Tibial nerve (tissue), 4 donors: ENCODE measurements at regions not wholly inside any gene's neighbourhood (a gene's known extent, or its start where the extent isn't known, plus 50 kb on each side); places are given as distances from the start of the nearest gene placed in this dataset.

Experiments used
- DNase-seq, 2 donors: peaks; one replicate each; pipeline ENCODE4 v3.0.0-alpha.2; 2019; ENCODE audit warnings: low spot score in 2 of 2
- H3K27ac ChIP-seq, 4 donors: fragments of 200-600 bp; sonication (generic) in 3 of 4; one replicate each; pipeline ENCODE4 v1.5.1; 2017 to 2019; ENCODE audit warnings: mild to moderate bottlenecking in 1 of 4
- H3K27me3 ChIP-seq, 2 donors: fragments of 200-600 bp; sonication (generic) in 1 of 2; one replicate each; pipeline versions ENCODE4 v1.5.1 to v1.6.0; 2017 to 2019
- H3K36me3 ChIP-seq, 3 donors: fragments of 200-600 bp; sonication (generic); one replicate each; pipeline ENCODE4 v1.5.1; 2018 to 2019
- H3K4me1 ChIP-seq, 4 donors: fragments of 200-600 bp; sonication (generic) in 3 of 4; one replicate each; pipeline ENCODE4 v1.5.1; 2017 to 2019
- H3K4me3 ChIP-seq, 4 donors: fragments of 200-600 bp; sonication (generic) in 3 of 4; one replicate each; pipeline ENCODE4 v1.5.1; 2017 to 2019; ENCODE audit warnings: mild to moderate bottlenecking in 1 of 4, moderate library complexity in 1 of 4
- H3K9me3 ChIP-seq, 4 donors: fragments of 200-600 bp; sonication (generic) in 3 of 4; one replicate each; pipeline ENCODE4 v1.5.1; 2017 to 2019
- CTCF ChIP-seq, 5 experiments: fragments of 200-600 bp in 3 of 5; fragments of 450-650 bp in 2 of 5; sonication (generic) in 3 of 5; IDR thresholded peaks; one replicate each; pipeline ENCODE4 v1.5.1; 2016 to 2019; ENCODE audit warnings: antibody characterized with exemption in 5 of 5, mild to moderate bottlenecking in 3 of 5, moderate library complexity in 2 of 5
- EP300 ChIP-seq, 2 donors: sonication (generic); formaldehyde crosslinking; IDR thresholded peaks; one replicate each; pipeline ENCODE4 v1.6.1; 2017; ENCODE audit warnings: antibody characterized with exemption in 2 of 2, mild to moderate bottlenecking in 1 of 2
- POLR2A ChIP-seq, 2 donors: fragments of 450-650 bp; IDR thresholded peaks; one replicate each; pipeline ENCODE4 v1.6.1; 2017; ENCODE audit warnings: antibody characterized with exemption in 2 of 2, mild to moderate bottlenecking in 2 of 2, moderate library complexity in 2 of 2
- WGBS, 2 donors: methylation state at CpG; one replicate each; pipeline ENCODE4 v1.1.5; 2018; 5-methylcytosine and 5-hydroxymethylcytosine counted together

GRCh38 chr10:75295868-75296441, 60.2 kb upstream of the COMTD1 start:
- Histone ChIP-seq H3K27me3 (no peaks in the 10 kb centered on the region), H3K4me1 (peaks cover 0 to 20% (median 8%) of the 10 kb centered on the region in 4 donors), H3K27ac (peak overlapping the region; percentile 87 to 94 (median 88)), H3K36me3 (no peaks in the 10 kb centered on the region), H3K9me3 (peaks cover 0 to 5% (median 0%) of the 10 kb centered on the region in 4 donors), H3K4me3 (peak overlapping the region in 3 of 4 donors; percentile 39 to 69 (median 56))
- DNase-seq, result no peak
- 52 to 57% methylated on average over 10 of the region's 10 CpGs for WGBS, 2 donors
- TF ChIP-seq CTCF (IDR thresholded peaks at IDR 0.05) (no peak), EP300 (IDR thresholded peaks at IDR 0.05) (no peak), POLR2A (IDR thresholded peaks at IDR 0.05) (no peak)

- Histone ChIP-seq H3K27ac (peak overlapping the region; percentile 87 to 94 (median 88)), H3K27me3 (no peaks in the 10 kb centered on the region), H3K36me3 (no peaks in the 10 kb centered on the region), H3K4me3 (peak overlapping the region; percentile 39 to 69 (median 60)), H3K4me1 (peaks cover 0 to 20% (median 8%) of the 10 kb centered on the region in 4 donors), H3K9me3 (peaks cover 0 to 13% (median 0%) of the 10 kb centered on the region in 4 donors)
- WGBS, 2 donors, result 1% methylated on average over 36 to 40 of the region's 57 CpGs
- peak; percentile 48 to 66 for DNase-seq
- peak; percentile 19 to 69 (median 41) for TF ChIP-seq CTCF (IDR thresholded peaks at IDR 0.05)
- TF ChIP-seq POLR2A (IDR thresholded peaks at IDR 0.05), result peak; percentile 15 to 39
- TF ChIP-seq EP300 (IDR thresholded peaks at IDR 0.05), result peak in 1 of 2 donors; percentile 38
Observed at GRCh38 chr10:75294866-75295701, 59.3 kb upstream of the COMTD1 start.

- WGBS, 2 donors, result 2 to 4% methylated on average over 20 of the region's 20 CpGs
- H3K27me3 ChIP-seq, result no peaks in the 10 kb centered on the region
- peaks cover 0 to 20% (median 8%) of the 10 kb centered on the region in 4 donors for H3K4me1 ChIP-seq
- H3K36me3 ChIP-seq, result no peaks in the 10 kb centered on the region
- peak overlapping the region; percentile 87 to 94 (median 88) for H3K27ac ChIP-seq
- peaks cover 0 to 14% (median 0%) of the 10 kb centered on the region in 4 donors for H3K9me3 ChIP-seq
- no peak for TF ChIP-seq CTCF (IDR thresholded peaks at IDR 0.05)
- TF ChIP-seq EP300 (IDR thresholded peaks at IDR 0.05), result no peak
- no peak for TF ChIP-seq POLR2A (IDR thresholded peaks at IDR 0.05)
- no peak for DNase-seq
- H3K4me3 ChIP-seq, result peak overlapping the region; percentile 39 to 69 (median 60)
Observed at GRCh38 chr10:75294518-75294865, 58.7 kb upstream of the COMTD1 start.

- WGBS, 2 donors, result 22 to 31% methylated on average over 8 of the region's 8 CpGs
- H3K27me3 ChIP-seq, result no peaks in the 10 kb centered on the region
- no peak for DNase-seq
- peak overlapping the region; percentile 87 to 94 (median 88) for H3K27ac ChIP-seq
- H3K4me1 ChIP-seq, result peaks cover 0 to 20% (median 8%) of the 10 kb centered on the region in 4 donors
- H3K9me3 ChIP-seq, result peaks cover 0 to 14% (median 0%) of the 10 kb centered on the region in 4 donors
- TF ChIP-seq EP300 (IDR thresholded peaks at IDR 0.05) (peak in 1 of 2 donors; percentile 16), POLR2A (IDR thresholded peaks at IDR 0.05) (no peak)
- H3K36me3 ChIP-seq, result no peaks in the 10 kb centered on the region
- peak overlapping the region in 2 of 4 donors; percentile 56 to 69 for H3K4me3 ChIP-seq
Observed at GRCh38 chr10:75294031-75294437, 58.3 kb upstream of the COMTD1 start.

GRCh38 chr10:75293446-75293820, 57.7 kb upstream of the COMTD1 start:
- WGBS, 2 donors, result 98 to 100% methylated on average over 3 of the region's 3 CpGs
- Histone ChIP-seq H3K9me3 (peaks cover 0 to 14% (median 0%) of the 10 kb centered on the region in 4 donors), H3K27me3 (no peaks in the 10 kb centered on the region), H3K4me1 (peaks cover 0 to 20% (median 8%) of the 10 kb centered on the region in 4 donors), H3K27ac (peak overlapping the region in 1 of 4 donors; percentile 94), H3K4me3 (no peak overlapping the region), H3K36me3 (no peaks in the 10 kb centered on the region)
- no peak for DNase-seq
- no peak for TF ChIP-seq EP300 (IDR thresholded peaks at IDR 0.05)
- TF ChIP-seq CTCF (IDR thresholded peaks at IDR 0.05), result no peak
- no peak for TF ChIP-seq POLR2A (IDR thresholded peaks at IDR 0.05)
